GM12891 (cell line): ENCODE measurements at regions not wholly inside any gene's neighbourhood (a gene's known extent, or its start where the extent isn't known, plus 50 kb on each side); places are given as distances from the start of the nearest gene placed in this dataset.

Experiments used
- DNase-seq: peaks from one replicate; pipeline ENCODE4 v3.0.0; 2011; ENCODE audit warnings: low spot score; ENCODE audit not compliant: insufficient read length
- FAIRE-seq: peaks from 2 replicates; lab custom pipeline; 2011; peaks lifted over from hg19 to GRCh38; lab: Jason Lieb, UNC
- PAX5 ChIP-seq: IDR thresholded peaks from 2 replicates; pipeline ENCODE4 v1.6.1; 2011; ENCODE audit warnings: low read length, moderate library complexity, mild to moderate bottlenecking; ENCODE audit not compliant: insufficient read depth, severe bottlenecking
- POLR2A ChIP-seq: IDR thresholded peaks from 2 replicates; pipeline ENCODE4 v1.6.1; 2011; ENCODE audit warnings: low read depth, low read length, control low read depth
- POLR2AphosphoS5 ChIP-seq: IDR thresholded peaks from 2 replicates; pipeline ENCODE4 v1.6.1; 2011; ENCODE audit warnings: low read depth, low read length, control low read depth
- POU2F2 ChIP-seq: IDR thresholded peaks from 2 replicates; pipeline ENCODE4 v1.6.1; 2011; ENCODE audit warnings: low read depth, mild to moderate bottlenecking, control low read depth, low read length, moderate library complexity
- SPI1 ChIP-seq: IDR thresholded peaks from 2 replicates; pipeline ENCODE4 v1.6.1; 2011; ENCODE audit warnings: low read depth, low read length, control low read depth
- TAF1 ChIP-seq: IDR thresholded peaks from 2 replicates; pipeline ENCODE4 v1.6.1; 2011; ENCODE audit warnings: low read depth, low read length, control low read depth

DNA sequence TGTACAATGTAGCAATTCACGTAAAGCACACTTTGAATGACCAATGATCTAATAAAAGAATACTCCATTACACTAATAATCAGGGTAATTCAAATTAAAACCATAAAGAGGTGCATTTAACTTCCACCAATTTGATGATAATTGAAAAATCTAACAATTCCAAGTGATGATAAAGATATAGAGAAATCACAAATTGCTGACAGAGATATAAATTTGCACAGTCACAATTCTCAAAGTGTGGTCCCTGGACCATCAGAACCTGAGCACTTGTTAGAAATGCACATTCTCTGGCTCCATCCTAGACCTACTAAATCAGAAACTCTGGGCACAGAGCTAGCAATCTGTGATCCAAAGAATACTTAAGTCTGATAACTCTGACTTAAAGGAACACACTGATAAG is 165.8 kb upstream of the DCC start:
- TF ChIP-seq SPI1: no peak
- no peak for TF ChIP-seq TAF1
- TF ChIP-seq PAX5: no peak
- no peak for TF ChIP-seq POLR2AphosphoS5
- TF ChIP-seq POLR2A: no peak
- no peak for TF ChIP-seq POU2F2
- FAIRE-seq: no peak

DNA sequence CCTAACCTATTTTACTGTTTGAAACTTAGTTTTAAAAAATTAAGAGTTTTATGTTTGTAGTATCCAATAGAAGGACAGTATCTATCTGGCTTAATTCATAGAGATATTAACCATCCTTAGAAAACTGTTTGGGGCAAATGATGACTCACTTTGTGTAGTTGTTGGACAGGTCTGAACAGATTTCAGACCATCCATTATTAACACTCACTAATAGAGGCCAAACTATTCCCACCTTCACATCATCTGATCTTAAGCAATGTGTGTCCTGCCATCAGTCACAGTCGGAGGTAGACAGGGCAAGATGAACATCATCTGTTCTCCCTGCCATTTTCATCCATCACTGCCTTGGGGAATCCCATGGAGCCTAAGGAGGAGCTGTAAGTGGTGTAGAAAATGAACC is 164.6 kb upstream of the DCC start:
- no peak for FAIRE-seq
- DNase-seq: no peak
- TF ChIP-seq POLR2A (no peak), POLR2AphosphoS5 (no peak), SPI1 (no peak), PAX5 (no peak), TAF1 (no peak)

More for the DNA sequence above, 165.8 kb upstream of the DCC start:
- DNase-seq: no peak

DNA sequence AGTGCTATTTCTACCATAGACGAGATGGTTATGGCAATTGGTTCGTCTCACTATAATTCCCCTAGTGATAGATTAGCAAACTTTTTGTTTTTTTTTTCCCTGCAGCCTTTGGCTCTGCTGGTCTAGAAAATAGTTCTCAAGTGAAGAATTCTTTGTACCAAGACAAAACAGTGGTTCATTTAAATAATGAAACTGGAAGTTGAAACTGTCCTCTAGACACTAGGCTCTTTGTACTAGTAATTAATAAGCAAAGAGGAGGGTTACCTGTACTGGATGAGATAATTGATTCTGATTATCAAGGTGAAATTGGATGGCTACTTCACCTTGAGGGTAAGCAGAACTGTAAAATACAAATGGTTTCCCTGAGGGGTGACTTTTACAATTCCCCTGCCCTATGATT is 156.9 kb upstream of the DCC start:
- FAIRE-seq (no peak), DNase-seq (no peak)
- TF ChIP-seq SPI1 (no peak), POLR2A (no peak), POLR2AphosphoS5 (no peak), PAX5 (no peak), POU2F2 (no peak), TAF1 (no peak)

DNA sequence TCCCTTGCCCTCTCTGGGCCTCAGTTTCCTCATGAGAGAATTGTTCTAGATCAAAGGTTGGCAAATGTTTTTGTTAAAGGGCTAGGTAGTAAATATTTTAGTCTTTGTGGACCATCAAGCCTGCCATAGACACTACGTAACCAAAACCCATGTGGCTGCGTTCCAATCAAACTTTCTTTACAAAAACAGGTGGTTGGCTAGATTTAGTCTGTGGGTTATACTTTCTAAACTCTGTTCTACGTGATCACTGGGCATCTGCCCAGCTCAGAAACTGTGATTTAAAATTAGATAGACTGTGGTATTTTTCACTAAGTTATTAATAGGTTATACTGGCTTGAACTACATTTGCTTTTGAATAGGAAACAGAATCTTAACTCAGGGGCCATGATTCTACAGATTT is 149.8 kb upstream of the DCC start:
- DNase-seq (no peak), FAIRE-seq (no peak)
- TF ChIP-seq PAX5 (no peak), SPI1 (no peak), POU2F2 (no peak), POLR2AphosphoS5 (no peak), POLR2A (no peak), TAF1 (no peak)

DNA sequence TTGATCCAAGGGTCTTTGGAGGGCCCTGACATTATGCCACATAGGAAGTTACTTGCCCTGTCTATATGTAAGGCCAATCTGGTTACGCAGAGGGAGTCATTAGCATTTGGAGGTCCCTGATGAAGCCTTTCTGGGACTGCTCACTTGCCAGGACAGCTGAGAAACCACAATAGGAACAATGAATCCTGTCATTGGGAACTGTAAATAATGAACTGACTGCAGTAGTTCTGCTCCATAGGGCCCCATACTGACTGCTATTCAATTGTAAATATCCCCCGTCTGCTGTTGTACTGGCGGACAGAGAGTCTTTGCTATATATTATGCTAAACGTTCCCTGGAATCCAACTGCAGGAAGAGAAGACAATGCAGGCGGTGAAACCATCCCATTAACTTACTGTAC is 149.4 kb upstream of the DCC start:
- DNase-seq (no peak), FAIRE-seq (no peak)
- no peak for TF ChIP-seq POLR2AphosphoS5
- TF ChIP-seq PAX5: no peak
- TF ChIP-seq POLR2A: no peak
- TF ChIP-seq SPI1: no peak
- TF ChIP-seq TAF1: no peak
- TF ChIP-seq POU2F2: no peak

DNA sequence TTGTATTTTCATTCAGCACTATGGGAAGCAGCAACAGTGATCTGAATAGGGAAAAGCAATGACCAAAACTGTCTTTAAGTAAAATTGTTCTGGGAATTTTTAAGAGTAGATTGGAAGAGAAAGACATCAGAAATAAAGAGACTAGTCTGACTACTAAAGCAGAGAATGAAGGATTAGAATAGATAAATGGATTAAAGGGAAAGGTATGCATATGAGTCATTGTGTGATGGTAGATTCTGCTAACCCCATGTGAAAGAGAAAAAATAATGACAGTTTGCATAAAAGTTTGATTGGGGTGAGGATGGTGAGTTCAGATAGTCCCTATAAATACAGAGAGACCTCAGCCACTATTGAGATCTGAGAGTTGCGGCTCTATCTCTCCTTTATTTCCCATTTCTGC is 139.6 kb upstream of the DCC start:
- no peak for FAIRE-seq
- no peak for DNase-seq
- TF ChIP-seq POLR2A (no peak), TAF1 (no peak), POLR2AphosphoS5 (no peak), POU2F2 (no peak), SPI1 (no peak)

DNA sequence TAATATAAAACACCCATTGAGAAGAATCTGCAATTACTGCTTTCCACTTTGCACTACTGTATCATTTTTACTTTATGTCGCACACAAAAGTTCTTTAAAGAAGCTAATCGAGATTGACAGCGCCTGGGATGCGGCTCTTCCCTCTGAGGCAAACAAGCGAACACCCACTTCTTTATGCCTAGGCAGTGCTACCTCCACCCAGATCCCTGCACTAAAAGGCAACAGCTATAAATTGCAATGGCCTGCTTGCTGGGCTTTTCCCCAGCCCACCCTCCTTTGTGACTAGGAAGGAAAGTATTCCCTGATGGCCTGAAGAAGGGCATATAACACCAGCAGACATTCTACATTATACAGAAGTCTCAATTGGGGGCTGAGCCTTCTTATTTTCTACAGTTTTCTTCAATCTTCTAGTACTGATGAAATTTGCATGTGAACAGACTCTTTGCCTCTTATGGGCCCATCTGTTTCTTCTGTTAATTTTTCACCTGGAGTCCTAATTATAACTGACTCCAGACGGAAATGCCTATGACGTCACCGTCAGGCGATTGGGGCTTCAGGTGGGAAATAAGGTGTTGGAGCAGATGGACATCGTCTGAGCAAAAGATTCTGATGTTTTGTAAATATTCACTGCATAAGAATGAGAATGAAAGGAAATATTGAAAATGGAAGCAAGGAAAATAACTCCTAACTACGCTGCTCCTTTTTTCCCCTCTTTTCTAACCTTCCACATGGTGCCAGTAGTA is 138.9 kb upstream of the DCC start:
- no peak for TF ChIP-seq POU2F2
- no peak for TF ChIP-seq TAF1
- FAIRE-seq (no peak), DNase-seq (no peak)

DNA sequence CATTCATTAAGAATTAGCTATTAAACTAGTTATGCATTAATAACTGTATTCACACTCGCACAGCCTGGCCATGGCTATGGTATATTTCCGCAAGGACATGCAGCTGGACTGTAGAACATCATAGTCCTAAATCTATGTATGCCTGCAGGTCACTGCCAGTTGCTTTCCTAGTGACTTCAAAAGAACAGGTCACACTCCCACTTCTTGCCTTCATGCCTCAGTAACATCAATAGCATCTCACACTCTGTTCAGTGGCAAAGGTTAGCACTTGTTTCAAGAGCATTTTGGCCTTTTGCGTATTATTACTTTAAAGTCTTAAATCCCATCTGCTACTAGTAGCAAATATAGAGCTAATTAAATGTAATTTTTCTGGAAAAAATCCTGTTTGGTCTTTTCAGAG is 131.4 kb upstream of the DCC start:
- DNase-seq (no peak), FAIRE-seq (no peak)
- TF ChIP-seq PAX5 (no peak), SPI1 (no peak), TAF1 (no peak), POLR2AphosphoS5 (no peak), POLR2A (no peak), POU2F2 (no peak)

DNA sequence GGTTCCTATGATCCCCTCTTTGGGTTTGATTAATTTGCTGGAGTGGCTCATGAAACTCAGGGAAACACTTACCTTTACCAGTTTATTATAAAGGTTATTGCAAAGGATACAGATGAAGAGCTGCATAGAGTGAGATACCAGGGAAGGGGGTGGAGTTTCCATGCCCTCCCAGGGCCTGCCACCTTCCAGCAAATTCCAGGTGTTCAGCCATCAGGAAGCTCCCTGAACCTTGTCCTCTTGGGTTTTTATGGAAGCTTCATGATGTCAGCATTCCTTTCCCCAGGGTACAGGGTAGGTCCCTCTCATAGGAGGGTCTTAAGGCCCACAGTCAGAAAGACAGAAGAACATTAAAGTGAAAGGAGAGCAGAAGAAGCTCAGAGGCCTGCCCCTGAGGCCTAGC is 123.9 kb upstream of the DCC start:
- DNase-seq (no peak), FAIRE-seq (no peak)
- TF ChIP-seq SPI1 (no peak), POU2F2 (no peak), POLR2AphosphoS5 (no peak), TAF1 (no peak), PAX5 (no peak), POLR2A (no peak)

DNA sequence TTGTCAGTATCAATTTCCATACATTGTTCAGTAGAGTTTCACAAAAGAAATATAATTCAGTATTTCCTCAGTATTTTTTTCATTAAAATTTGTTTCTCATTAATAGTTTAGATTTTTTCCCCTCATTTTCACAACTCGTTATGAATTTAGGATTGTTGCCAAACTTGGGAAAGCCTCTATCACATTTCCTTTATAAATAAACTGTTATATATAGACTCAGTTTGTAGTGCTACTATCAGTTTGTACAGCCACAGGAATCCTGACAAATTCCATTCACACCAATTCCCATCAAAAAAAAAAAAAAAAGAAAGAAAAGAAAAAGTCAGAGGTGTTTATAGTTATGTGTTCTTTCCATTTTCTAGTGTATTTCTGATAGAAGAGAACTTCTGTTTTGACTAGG is 123.3 kb upstream of the DCC start:
- DNase-seq: no peak
- TF ChIP-seq TAF1 (no peak), POLR2AphosphoS5 (no peak), SPI1 (no peak), POLR2A (no peak), POU2F2 (no peak), PAX5 (no peak)
- FAIRE-seq: no peak
